Urinary bladder (tissue), 3 donors: ENCODE measurements at regions not wholly inside any gene's neighbourhood (a gene's known extent, or its start where the extent isn't known, plus 50 kb on each side); places are given as distances from the start of the nearest gene placed in this dataset.
"Not testable (repeated sequence)": the region's sequence is repeated elsewhere in the genome, so short reads cannot be mapped to it uniquely, and the experiment has no call there.

Source experiments
- DNase-seq: peaks from one replicate; pipeline ENCODE4 v3.0.0-alpha.2; 2015; ENCODE audit errors: extremely low spot score
- H3K27ac ChIP-seq: one replicate; pipeline ENCODE4 v1.5.1; 2013; ENCODE audit warnings: low read depth, mild to moderate bottlenecking, moderate library complexity
- H3K36me3 ChIP-seq: one replicate; pipeline ENCODE4 v1.6.1; 2013; ENCODE audit warnings: mild to moderate bottlenecking, moderate library complexity; ENCODE audit not compliant: insufficient read depth
- H3K4me1 ChIP-seq: one replicate; pipeline ENCODE4 v1.6.1; 2013; ENCODE audit warnings: mild to moderate bottlenecking, moderate library complexity; ENCODE audit not compliant: insufficient read depth
- H3K4me3 ChIP-seq: one replicate; pipeline ENCODE4 v1.5.1; 2013; ENCODE audit warnings: low read depth, low read length
- WGBS: extraction: QIAGEN DNeasy Blood & Tissue Kit; methylation state at CpG from one replicate; pipeline ENCODE4 v1.1.7; 2013; 5-methylcytosine and 5-hydroxymethylcytosine counted together
- donor health status: healthy with polysubstance abuse.
- donor health status: healthy.

DNA sequence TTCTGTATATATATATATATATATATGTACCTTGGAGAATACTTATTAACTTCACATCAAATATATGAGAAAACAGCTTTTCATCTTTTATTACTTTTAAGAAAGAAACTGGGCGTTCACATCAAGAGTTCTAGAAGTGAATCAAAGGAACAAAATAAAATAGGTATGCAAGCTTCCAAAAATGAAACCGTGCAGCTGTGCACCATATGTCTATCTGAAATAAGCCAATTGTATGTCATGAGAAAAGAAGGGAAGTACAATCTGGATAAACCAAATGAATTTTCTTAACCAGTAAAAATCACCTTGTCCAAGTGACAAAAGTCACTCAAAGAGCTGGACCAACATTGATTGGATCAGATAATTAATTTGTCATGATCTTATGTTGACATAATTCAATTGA is 405.4 kb upstream of the TECRL start:
- no peak overlapping the region for H3K4me3 ChIP-seq
- no peak overlapping the region for H3K27ac ChIP-seq
- WGBS, result 76% methylated on average over 2 of the region's 2 CpGs
- H3K4me1 ChIP-seq, result no peaks in the 10 kb centered on the region
- DNase-seq, result no peak
- H3K36me3 ChIP-seq, result no peaks in the 10 kb centered on the region

GRCh38 chr4:64807821-64808220 is 398.6 kb upstream of the TECRL start:
- Histone ChIP-seq H3K36me3 (no peaks in the 10 kb centered on the region), H3K4me3 (no peak overlapping the region), H3K4me1 (no peaks in the 10 kb centered on the region), H3K27ac (no peak overlapping the region)
- 52% methylated on average over 2 of the region's 2 CpGs for WGBS
- DNase-seq, result no peak

- DNase-seq, result no peak
- H3K4me1 ChIP-seq, result no peaks in the 10 kb centered on the region
- H3K36me3 ChIP-seq, result no peaks in the 10 kb centered on the region
- H3K4me3 ChIP-seq, result no peak overlapping the region
- no peak overlapping the region for H3K27ac ChIP-seq
- WGBS, result 79% methylated on average over 7 of the region's 7 CpGs
Measured at GRCh38 chr4:64799751-64800150, 390.5 kb upstream of the TECRL start.

DNA sequence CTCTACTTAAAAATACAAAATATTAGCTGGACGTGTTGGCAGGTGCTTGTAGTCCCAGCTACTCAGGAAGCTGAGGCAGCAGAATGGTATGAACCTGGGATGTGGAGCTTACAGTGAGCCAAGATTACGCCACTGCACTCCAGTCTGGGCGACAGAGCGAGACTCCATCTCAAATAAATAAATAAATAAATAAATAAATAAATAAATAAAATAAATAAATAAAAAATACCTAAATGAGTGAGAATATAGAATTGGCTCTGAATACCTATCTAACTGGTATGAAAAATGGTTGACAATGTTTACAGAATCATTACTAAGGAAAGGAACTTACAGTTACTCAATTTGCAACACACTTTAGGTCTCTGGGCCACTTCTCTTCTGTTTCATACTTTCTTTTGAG is 389.6 kb upstream of the TECRL start:
- not testable (repeated sequence) for H3K4me3 ChIP-seq, H3K4me1 ChIP-seq, H3K36me3 ChIP-seq, H3K27ac ChIP-seq, DNase-seq
- 96% methylated on average over 4 of the region's 4 CpGs for WGBS

DNA sequence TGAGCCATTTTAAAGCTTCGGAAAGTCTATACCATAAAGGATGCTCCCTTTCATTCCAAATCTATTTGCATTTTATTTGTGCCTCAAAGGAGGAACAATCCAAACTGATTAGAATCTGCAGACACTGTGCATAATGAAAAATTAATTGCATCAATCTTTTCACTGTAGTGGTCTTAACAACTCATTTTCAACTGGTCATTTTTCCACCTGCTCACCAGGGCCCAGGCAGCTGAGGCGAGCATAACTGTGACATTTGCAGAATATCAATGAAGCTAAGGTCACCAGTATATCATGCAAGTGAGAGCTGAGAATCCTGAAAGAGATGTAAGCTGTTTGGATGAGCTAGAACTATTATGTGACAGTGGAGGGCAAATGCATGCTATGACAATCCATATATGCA is 387.3 kb upstream of the TECRL start:
- Histone ChIP-seq H3K4me3 (no peak overlapping the region), H3K27ac (no peak overlapping the region), H3K4me1 (no peaks in the 10 kb centered on the region), H3K36me3 (no peaks in the 10 kb centered on the region)
- no peak for DNase-seq
- WGBS, result 81% methylated on average over 2 of the region's 2 CpGs

DNA sequence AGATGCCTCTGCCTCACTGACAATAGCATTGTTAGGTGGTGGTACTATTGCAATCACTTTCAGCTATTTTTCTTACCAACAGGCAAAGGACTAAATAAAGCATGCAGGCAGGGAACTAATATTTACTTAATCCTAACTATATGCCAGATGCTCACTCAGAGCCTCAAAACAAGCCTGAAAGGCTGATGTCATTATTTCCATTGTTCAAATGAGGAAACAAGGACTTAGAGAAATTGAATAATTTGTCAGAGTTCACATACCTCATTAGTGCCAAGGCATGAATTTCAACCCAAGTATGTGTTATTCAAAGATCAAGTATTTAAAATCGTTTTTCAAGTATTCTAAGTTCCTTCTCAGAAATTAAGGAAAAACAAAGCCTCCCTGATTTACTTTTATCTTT is 374.9 kb upstream of the TECRL start:
- Histone ChIP-seq H3K4me1 (no peaks in the 10 kb centered on the region), H3K36me3 (no peaks in the 10 kb centered on the region), H3K27ac (no peak overlapping the region), H3K4me3 (no peak overlapping the region)
- DNase-seq, result no peak
- 10% methylated on average over 1 of the region's 1 CpG for WGBS

DNA sequence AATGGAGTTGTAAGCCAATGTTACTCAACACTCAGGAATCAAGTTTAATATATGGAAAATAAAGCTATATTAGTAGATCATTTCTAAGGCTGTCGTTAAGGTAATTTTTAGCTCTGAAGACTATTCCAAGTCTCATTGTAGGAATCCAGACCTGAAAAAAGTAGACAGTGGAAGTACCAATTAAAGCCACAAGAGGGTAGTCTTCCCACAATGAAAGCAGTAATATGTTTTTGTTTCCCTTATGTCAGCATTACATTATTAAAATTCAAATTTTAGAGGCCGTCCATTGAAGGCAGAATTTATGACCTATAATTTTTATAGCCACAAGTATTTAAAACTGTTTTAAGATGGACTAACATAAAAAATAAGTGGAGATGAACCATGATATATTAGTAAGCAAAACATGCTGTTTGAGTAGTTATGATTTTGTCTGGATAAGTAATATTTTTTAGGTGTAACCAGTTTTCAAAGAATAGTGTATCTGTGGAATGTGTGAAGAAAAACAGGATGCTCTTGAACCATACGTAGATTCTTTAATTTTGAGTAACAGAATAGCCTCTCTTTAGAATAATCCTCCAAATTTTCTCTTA is 372.6 kb upstream of the TECRL start:
- no peak overlapping the region for H3K4me3 ChIP-seq
- H3K27ac ChIP-seq, result no peak overlapping the region
- DNase-seq, result no peak
- 20% methylated on average over 3 of the region's 3 CpGs for WGBS
- H3K36me3 ChIP-seq, result no peaks in the 10 kb centered on the region
- H3K4me1 ChIP-seq, result no peaks in the 10 kb centered on the region

DNA sequence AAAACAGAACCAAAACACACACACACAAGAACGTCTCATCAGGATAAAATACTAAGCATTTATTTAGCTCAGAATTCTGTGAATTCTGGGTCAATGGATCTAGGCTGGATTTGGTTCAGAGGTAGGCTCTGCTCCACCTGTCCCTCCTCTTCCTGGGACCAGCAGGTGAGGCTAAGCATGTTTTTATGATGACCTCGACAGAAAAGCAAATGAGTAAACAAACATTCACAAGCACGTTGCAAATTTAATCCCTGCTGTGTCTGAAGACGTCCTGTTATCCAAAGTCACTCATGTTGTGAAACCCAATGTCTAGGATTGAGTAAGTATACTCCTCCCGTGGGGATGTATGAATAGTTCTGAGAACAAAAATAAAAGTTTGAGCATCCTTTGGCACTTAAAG is 371.4 kb upstream of the TECRL start:
- 26% methylated on average over 5 of the region's 5 CpGs for WGBS
- Histone ChIP-seq H3K27ac (no peak overlapping the region), H3K4me3 (no peak overlapping the region), H3K4me1 (no peaks in the 10 kb centered on the region), H3K36me3 (no peaks in the 10 kb centered on the region)
- DNase-seq, result no peak

DNA sequence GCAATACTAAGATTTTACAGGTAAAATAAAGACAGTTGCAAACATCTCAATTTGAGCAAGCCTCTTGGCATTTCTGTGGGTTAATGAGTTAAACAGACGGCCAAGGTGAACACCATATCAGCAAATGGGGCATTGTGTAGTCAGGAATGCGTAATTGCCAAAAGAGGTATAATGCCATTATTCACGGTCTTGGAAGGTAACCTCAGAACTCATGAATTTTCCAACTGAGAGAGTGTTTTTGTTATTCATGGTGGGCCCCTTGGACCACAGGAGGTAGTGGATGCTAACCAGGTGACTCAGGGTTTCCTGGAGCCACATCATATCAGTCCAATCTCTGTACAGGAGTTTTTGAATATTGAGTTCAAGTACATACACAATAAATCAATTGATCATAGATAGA is 368.0 kb upstream of the TECRL start:
- no peak overlapping the region for H3K27ac ChIP-seq
- no peak overlapping the region for H3K4me3 ChIP-seq
- WGBS, result 81% methylated on average over 3 of the region's 3 CpGs
- no peaks in the 10 kb centered on the region for H3K4me1 ChIP-seq
- DNase-seq, result no peak
- H3K36me3 ChIP-seq, result no peaks in the 10 kb centered on the region

GRCh38 chr4:64776820-64777219 is 367.6 kb upstream of the TECRL start:
- 76% methylated on average over 2 of the region's 2 CpGs for WGBS
- DNase-seq, result no peak
- H3K4me3 ChIP-seq, result no peak overlapping the region

GRCh38 chr4:64774626-64775025 is 365.4 kb upstream of the TECRL start:
- no peaks in the 10 kb centered on the region for H3K4me1 ChIP-seq
- no peak for DNase-seq
- 86% methylated on average over 3 of the region's 3 CpGs for WGBS
- H3K36me3 ChIP-seq, result no peaks in the 10 kb centered on the region
- no peak overlapping the region for H3K4me3 ChIP-seq
- H3K27ac ChIP-seq, result no peak overlapping the region

More at GRCh38 chr4:64776820-64777219, 367.6 kb upstream of the TECRL start:
- H3K27ac ChIP-seq, result no peak overlapping the region
- no peaks in the 10 kb centered on the region for H3K36me3 ChIP-seq
- no peaks in the 10 kb centered on the region for H3K4me1 ChIP-seq

DNA sequence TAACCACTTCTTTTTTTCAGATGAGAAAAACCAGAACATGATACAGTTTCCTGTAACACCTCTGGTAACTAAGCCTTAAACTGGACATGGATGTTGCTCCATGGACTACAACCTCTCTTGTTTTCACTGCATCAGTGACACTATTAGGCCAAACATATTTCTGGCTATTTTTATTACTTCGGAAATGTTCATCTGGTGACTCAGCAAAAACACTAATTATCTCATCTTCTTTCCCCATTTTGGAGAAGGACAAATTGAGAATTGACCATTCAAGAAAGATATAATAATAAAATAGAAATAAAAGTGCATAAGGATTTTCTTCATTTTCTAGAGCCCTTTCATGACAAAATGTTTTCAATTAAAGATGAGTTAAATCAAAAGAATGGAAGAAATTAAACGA is 361.9 kb upstream of the TECRL start:
- DNase-seq, result no peak
- 46% methylated on average over 2 of the region's 2 CpGs for WGBS
- H3K4me1 ChIP-seq, result no peaks in the 10 kb centered on the region
- no peak overlapping the region for H3K4me3 ChIP-seq
- no peaks in the 10 kb centered on the region for H3K36me3 ChIP-seq
- no peak overlapping the region for H3K27ac ChIP-seq

DNA sequence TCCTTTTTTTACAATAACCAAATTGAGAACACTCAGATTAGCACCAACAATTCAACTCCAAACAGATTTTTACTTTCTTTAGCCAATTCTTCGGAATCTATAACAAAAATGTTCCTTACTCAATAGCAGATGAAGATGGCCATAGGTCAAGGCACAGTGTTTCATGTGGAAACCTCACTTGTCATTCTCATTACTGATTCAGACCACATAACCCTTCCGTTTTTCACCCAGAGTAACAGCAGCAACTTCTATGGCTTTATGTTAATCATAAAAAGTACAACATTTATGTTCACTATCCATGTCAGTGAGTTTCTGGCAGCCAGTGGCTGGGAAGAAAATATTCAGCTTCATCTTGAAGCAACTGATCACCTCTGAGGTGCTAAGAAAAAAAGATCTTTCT is 358.3 kb upstream of the TECRL start:
- Histone ChIP-seq H3K36me3 (no peaks in the 10 kb centered on the region), H3K27ac (no peak overlapping the region), H3K4me1 (no peaks in the 10 kb centered on the region), H3K4me3 (no peak overlapping the region)
- DNase-seq, result no peak
- WGBS, result 73% methylated on average over 2 of the region's 2 CpGs

- Histone ChIP-seq H3K4me3 (no peak overlapping the region), H3K4me1 (no peaks in the 10 kb centered on the region), H3K36me3 (no peaks in the 10 kb centered on the region), H3K27ac (no peak overlapping the region)
- 77% methylated on average over 1 of the region's 1 CpG for WGBS
- DNase-seq, result no peak
Measured at GRCh38 chr4:64766565-64766964, 357.3 kb upstream of the TECRL start.

GRCh38 chr4:64756016-64756415 is 346.8 kb upstream of the TECRL start:
- 28% methylated on average over 2 of the region's 2 CpGs for WGBS
- no peak overlapping the region for H3K4me3 ChIP-seq
- no peak overlapping the region for H3K27ac ChIP-seq
- no peak for DNase-seq
- H3K36me3 ChIP-seq, result no peaks in the 10 kb centered on the region
- H3K4me1 ChIP-seq, result no peaks in the 10 kb centered on the region
